Urothelium cell line (cell line): ENCODE measurements at regions not wholly inside any gene's neighbourhood (a gene's known extent, or its start where the extent isn't known, plus 50 kb on each side); places are given as distances from the start of the nearest gene placed in this dataset.
"Not testable (repeated sequence)": the region's sequence is repeated elsewhere in the genome, so short reads cannot be mapped to it uniquely, and the experiment has no call there.

Experiments
- DNase-seq: peaks from one replicate; pipeline ENCODE4 v3.0.0; 2011; ENCODE audit warnings: low spot score, mixed read lengths
- FAIRE-seq: peaks from 2 replicates; lab custom pipeline; 2011; peaks lifted over from hg19 to GRCh38; lab: Jason Lieb, UNC

DNA sequence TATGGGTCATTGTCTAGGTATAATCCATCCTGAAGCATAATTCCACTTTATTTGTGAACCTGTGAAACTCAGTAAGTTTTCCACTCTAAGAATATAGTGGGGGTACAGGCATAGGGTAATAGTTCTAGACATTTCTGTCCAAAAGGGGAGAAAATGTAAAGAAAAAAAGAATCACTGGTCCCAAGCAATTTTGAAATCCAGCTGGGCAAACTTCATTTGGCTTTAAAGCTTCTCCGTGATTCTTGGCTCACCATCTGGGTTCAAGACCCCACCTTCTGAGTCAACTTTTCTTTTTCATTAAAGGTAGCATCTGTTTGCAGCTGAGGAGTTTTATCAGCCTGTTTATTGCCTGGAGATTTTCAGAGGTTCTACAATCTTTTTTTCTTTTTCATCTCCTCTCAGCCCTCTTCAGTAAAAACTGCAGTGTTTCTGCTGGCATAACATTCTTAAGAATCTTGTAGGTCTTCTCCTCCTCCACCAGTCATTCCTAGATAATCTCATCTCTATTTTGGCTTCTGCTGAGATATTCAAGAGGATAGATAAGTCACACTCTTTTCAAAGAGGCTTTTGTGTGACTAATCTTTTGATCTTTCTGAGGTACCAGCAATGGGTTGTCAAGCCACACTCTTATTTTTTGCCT is 126.1 kb upstream of the PITX1 start:
- DNase-seq (no peak), FAIRE-seq (no peak)

DNA sequence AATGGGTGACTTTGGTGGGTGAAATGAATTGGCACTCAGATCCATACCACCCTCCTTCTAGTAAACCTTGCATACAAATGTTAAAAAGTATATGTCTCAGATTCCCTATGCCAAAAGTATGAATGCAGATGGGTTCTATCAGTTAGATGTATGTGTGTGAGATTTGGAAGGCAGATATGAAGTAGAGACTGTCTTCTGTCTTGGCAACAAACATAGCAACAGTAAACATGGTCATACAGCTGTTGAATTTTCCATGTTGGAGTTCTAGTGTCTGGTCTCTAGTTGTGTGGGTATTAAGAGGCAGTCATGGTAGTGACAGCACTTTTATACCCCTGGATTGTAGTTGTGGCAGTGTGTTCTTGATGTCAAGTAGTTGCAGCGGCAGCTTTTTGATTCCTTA is 125.6 kb upstream of the PITX1 start:
- FAIRE-seq (no peak), DNase-seq (no peak)

DNA sequence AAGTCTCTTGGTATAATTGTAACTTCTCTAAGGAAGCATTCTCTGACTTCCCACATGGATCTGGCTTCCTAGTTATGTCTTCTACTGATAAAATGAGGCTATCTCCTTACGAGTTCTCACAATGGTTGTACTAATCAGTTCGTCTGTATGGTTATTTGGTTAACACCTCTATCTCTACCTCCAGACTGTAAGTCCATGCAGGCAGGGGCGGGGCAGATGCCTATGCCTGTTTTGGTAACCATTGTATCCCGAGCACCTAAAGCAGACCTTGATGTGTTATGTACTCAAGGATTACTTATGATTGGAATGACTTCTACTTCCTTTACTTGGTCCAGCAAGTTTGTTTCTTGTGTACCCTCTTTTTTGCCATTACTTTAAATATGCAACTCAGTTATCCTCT is 125.0 kb upstream of the PITX1 start:
- no peak for FAIRE-seq
- no peak for DNase-seq

DNA sequence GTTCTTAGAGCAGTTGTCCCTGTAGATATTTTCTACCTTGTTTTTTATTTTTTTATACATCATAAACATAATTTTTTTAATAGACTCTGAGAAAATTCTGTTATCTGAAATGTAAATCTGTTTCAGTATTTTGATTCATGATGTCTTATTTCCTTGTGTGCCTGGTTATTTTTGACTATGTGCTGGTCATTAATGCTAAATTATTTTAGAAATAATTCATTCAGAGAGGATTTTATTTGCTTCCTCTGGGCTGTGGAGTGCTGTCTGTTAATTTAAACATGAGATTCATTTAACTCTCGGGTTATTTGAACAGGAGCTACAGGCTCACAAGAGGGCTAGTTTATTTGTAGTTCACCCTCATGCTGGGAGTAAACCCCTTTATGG is 124.3 kb upstream of the PITX1 start:
- FAIRE-seq = no peak
- DNase-seq = no peak

DNA sequence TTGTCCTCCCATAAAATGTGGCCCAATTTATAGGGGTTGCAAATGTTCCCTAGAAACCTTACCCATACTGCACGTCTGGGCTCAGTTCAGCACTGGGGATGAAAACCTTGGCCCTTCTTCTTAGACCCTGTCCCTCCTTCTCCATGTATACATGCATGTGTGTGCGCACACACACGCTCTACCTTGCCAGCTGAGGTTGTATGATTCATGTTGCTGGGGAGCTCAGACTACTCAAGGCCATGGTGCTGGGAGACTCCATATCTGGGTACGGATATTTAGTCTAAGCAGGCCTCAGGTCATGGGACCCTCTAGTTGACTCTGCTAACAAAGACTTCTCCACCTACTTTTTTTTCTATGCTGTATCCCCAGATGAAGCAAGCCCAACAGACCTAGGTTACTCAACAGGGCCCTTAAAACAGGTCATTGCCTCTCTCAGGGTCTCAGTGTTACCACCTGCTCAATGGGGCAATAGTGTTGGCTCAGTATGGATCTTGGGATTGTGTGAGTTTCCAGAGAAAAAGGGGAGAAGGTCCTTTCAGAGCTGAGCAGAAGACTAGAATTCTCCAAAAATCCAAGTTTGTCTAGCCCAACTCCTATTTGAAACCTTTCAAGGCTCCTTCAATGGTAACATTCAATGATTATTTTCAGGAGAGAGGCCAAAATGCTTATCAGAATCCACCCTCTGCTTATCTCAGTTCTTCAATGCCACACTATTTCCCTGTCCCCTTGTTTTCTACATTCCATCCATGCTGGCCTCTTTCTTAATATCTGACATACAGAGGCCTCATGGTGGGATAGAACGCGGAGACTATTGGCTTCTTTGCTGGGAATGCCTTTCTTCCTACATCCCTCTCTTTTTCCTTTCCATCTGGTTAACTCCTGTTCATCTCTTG is 123.6 kb upstream of the PITX1 start:
- FAIRE-seq (no peak), DNase-seq (no peak)

DNA sequence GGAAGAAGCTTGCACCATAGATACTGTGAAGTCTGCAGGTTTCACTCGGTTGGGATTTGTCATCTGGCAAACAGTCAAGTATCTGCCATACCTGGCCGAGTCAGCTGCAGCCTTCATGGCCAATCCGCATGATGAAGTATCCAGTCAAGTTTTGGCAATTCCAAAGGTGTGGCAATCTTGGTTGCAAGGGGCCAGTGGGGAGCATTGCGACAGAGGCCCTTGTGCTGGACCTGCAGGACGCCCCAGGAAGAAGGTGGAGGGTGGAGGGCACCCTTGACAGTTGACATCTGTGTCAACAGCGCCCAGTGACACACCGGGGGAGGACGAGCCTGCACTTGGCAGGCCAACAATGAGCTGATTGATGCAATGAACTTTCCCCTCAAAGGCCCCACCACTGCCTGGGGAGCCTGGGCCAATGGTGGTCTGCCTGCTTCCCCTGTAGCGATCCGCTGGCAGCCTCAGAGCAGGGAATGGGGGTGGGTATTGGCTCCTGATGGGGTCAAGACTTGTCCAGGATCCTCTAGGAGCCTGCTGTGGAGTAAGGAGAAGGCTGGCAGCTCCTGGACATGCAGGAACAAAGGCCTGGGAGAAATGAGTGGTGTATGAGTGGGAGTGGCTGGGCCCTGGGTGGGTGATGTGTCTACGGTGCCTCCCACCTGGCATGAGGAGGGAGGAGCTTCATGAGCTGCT is 122.8 kb upstream of the PITX1 start:
- no peak for DNase-seq
- no peak for FAIRE-seq

DNA sequence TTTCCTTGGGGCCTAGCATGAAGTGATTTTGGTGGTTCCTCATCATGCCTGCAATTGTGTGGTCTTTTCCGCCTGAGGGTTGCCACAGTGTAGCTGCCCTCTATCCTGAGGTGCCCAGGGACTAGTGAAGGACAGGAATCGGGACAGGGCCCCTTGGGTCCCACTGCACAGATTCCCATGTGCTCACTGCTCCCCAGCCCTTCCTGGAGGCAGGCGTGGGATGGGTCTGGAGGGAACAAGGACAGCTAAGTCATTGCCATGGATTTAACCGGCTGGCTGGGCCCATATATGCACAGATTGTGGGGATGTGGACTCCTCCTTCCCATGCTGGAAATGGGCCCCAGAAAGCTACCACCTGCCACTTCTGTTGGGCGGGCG is 122.3 kb upstream of the PITX1 start:
- DNase-seq (no peak), FAIRE-seq (no peak)

DNA sequence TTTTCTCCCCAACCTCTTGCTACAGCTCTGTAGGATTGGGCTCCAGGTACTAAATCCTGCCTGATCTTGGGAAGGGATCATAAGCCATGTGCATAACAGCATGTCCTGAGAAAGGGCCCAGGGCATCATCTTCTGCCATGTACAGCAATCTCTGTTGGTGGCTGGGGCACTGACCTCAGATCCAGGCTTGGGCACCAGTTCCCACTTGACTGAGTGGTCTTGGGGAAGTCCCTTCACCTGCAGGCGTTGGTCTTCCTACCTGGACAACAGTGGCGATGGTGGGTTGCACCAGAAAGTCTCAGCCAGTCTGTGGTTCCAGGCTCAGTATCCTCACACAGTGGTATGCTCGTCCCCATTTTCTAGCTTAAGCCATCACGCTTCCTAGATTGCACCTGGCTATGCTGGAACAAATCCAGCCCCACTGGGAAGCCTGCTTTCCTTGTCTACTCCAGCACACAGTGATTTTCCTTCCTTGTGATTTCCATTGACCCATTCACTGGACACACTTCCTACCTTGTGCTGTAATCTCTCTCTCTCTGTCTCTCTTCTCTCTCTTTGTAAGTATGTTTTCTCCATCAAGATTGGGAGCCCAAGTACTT is 121.7 kb upstream of the PITX1 start:
- DNase-seq (no peak), FAIRE-seq (no peak)

DNA sequence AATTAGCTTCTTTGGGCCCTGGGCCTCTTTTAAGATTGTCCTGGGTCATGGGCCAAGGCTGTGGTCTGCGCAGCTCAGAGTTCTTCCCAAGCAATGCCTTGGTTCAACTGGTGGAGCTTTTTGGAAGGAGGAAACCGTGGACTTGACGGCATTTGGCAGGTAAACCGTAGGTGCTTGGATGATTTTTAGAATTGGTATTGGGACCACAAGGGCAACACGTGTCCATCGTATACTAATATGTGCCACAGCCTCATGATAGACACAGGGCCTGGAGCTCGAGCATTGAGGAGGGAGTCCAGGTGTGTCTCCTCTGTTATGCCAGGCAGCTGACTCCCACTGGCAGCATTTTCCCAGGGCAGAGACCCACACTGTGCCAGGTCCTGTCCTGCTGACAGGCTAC is 120.9 kb upstream of the PITX1 start:
- FAIRE-seq (no peak), DNase-seq (no peak)

DNA sequence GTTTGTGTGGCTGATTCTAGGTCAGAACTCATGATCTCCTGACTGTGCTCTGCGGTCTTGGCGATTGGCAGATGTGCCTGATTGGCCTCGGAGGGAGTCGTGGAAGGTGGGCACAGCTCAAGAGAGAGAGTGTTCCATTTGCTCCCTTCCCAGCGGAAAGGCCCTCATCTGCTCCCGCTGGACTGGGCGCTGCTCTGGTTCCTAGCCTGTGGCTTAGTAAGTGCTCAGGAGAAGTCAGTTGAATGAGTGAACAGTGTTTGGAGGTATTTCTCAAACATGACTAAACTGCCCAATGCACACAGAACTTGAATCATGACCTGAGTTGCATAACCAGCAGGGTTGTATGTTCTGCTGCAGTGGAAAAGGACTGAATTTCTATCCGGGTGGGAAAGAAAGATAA is 120.2 kb upstream of the PITX1 start:
- DNase-seq (no peak), FAIRE-seq (no peak)

DNA sequence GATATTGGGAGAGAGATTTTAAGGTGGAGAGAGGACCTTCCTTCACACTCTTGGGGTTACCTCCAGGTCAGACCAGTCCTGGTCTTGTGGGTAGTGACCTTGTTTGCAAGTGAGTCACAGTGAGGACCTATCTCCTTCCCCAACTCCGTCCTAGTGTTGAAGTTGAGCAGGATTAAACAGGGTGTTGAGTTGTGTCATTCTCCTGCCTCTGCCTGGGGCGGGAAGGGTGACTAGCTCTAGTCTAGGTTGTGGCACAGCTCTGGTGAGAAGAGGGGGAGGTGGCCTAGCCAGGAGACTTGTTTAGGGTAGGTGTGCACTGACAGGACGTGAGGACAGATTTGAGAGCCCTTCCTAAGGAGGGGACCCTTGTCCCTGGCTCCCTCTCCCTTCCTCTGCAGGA is 119.6 kb upstream of the PITX1 start:
- DNase-seq (no peak), FAIRE-seq (no peak)

DNA sequence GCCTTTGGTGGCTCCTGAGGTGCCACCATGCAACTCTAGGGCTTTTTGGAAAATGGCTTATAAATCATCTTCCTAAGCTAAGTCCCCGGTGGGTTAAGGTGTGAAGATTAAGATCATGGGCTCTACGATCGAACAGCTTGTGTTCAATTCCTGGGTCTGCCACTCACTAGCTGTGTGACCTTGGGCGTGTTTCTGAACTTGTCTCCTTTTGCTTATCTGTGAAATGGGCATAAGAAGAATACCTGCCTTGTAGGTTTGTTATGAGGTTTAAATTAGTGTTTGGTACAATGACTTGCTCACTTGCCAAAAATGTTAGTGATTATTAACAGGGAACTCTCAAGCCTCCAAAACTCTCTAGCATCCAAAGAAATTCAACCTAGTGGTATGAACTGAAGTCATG is 119.2 kb upstream of the PITX1 start:
- no peak for FAIRE-seq
- no peak for DNase-seq

DNA sequence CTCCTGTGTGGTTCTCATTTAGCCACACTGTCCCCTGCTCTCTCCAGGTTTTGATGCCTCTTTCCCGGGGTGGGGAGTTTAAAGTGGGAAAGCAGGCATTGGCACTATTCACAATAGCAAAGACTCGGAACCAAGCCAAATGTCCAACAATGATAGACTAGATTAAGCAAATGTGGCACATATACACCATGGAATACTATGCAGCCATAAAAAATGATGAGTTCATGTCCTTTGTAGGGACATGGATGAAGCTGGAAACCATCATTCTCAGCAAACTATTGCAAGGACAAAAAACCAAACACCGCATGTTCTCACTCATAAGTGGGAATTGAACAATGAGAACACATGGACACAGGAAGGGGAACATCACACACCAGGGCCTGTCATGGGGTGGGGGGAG is 117.6 kb upstream of the PITX1 start:
- not testable (repeated sequence) for FAIRE-seq, DNase-seq

DNA sequence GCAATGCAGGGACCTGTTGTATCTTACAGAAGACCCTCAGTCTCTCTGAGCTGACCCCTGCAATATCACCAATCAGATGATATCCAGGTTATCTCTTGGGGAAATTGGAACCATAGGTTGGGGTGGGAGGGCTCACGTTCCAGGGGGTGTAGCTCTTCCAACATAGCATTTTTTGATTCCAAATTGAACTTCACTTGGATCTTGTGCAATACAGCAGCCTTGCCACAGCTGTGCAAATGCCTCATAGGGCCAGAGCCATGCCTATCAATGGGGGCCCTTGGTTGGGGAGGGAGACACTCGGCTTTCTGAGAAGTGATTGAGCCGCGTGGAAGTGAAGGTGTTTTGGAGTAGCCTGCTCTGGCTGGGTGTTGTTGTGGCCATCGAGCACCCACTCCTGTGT is 117.2 kb upstream of the PITX1 start:
- DNase-seq = no peak
- no peak for FAIRE-seq

DNA sequence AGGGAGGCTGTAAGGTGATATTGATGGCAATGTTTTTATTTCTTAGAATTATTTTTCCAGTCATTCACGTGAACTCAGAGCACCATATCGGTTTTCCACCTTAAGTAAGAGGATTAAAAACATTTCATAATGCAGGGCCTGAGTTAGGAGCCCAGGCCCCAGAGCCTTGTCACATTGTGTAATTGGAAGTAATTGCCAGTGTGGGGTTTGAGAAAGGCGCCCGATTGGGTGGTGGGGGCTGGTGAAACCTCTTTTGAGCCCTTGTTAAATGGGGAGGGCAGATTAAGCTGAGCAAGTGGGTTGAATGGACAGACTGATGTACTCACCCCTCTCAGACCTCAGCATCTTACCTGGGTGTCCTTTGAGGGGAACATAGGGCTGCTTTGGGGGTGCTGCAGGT is 116.7 kb upstream of the PITX1 start:
- FAIRE-seq (no peak), DNase-seq (no peak)

DNA sequence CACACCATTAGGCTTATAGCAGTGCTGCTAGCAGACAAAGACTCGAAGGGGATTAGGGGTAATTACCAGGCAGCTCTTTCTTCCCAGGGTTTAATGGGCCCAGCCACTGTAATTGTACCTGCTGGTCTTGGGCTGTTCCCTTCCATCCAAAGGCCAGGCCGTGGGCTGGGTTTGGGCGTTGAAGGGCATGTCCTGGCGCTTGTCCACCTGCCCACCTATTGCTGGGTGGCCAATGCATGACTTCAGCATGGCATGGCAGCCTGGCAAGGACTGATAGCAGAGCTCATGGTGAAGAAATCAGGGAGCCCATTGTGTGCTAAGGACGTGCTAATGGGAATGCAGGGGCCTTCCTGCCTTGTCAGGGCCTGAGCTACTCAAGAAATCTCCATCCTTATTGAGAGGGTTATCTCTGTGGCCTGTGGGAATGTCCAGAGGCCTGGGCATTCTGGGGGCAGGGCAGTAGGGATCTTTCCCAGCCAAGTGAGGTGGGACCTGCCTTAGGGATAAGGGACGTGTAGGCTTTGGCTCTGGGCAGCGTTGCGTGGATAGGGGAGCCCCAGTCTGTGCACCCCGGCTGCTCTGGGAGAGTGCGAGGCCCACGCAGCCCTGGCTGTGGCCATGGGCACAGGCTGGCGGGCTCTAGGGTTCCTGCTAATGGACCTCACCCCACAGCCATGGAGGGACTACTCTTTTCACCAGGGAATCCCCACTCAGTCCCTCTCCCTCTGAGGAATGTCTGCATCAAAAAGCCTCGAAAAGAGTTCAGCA is 116.1 kb upstream of the PITX1 start:
- no peak for FAIRE-seq
- DNase-seq = no peak

DNA sequence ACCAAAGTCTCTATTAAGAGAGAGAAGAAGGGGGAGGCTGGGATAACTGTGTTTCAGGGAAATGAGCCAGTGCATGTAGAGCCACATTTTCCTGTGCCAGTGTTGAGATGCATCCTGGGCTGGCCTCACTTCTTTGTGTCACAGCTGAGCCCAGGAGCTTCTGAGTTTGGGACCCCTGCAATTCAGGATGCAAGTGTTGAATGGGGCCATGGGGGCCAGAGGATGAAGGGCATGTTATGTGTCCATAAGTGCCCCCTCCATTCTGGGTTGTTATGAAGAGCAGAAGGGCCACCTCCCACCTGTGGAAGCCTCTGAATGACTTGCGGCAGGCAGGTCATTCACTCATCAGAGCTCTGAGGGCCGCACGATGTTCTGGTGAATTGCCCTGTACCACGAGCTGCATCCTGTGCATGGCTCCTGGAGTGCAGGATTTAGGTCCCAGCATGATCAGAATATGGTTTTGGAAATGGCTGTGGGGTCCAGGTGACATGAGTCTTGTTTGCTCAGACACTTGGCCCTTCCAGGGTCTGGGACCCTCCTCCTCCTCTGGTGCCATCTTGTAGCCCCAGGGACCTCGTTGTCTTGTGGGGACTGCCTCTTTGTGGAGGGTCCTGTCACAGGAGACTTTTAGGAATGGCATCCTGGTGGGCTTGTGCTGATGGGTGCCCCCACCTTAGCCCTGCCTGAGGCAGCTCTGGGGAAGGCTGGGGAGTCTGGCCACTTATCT is 115.4 kb upstream of the PITX1 start:
- FAIRE-seq (no peak), DNase-seq (no peak)

DNA sequence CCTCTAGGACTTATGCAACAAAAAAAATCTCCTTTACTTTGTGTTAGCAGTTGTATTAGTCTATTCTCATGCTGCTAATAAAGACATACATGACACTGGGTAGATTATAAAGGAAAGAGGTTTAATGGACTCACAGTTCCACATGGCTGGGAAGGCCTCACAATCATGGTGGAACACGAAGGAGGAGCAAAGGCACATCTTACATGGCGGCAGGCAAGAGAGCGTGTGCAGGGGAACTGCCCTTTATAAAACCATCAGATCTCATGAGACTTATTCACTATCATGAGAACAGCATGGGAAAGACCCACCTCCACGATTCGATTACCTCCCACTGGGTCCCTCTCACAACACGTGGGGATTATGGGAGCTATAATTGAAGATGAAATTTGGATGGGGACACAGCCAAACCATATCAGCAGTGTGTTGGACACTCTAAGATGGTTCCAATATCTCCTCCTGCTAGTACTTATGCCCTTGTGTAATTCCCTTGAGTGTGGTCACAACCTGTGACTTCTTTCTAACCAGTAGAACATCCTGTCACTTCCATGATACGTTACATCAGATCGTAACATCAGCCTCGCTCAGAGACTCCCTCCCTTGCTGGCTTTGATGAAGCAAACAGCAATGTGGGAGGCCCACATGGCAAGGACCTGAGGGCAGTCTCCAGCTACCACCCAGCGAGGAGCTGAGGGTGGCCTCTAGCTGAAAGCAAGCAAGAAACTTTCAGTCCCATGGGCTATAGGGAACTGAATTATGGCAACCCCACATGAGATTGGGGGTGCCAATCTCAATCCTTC is 113.5 kb upstream of the PITX1 start:
- DNase-seq = no peak
- FAIRE-seq = no peak

DNA sequence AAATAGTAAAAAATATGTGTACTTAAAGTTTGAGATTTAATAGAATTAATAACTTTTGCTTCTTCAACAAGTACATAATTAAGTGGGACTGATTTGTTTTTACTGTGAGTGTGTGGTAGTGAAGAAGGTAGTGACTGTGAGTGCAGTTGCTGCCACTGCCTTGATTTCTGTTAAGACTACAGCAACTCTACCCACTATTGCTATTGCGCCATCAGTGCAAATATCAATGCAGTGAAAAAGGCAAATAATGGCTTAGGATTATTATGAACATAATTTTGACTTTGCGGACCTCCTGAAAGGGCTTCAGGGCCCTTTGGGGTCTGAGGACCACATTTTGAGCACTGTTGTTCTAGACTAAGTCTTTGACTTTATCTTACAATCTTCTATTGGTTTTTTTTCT is 112.0 kb upstream of the PITX1 start:
- FAIRE-seq (no peak), DNase-seq (no peak)
